Kidney (tissue), 13 donors: ENCODE measurements at regions not wholly inside any gene's neighbourhood (a gene's known extent, or its start where the extent isn't known, plus 50 kb on each side); places are given as distances from the start of the nearest gene placed in this dataset.

Experiments used
- DNase-seq, 5 donors: peaks; one replicate each; pipeline ENCODE4 v3.0.0-alpha.2; 2013 to 2020
- FAIRE-seq: peaks from 2 replicates; lab custom pipeline; 2012; peaks lifted over from hg19 to GRCh38; lab: Jason Lieb, UNC
- H3K27ac ChIP-seq, 2 donors: one replicate each; pipeline ENCODE4 v1.7.0; 2013; ENCODE audit warnings: low read depth in 2 of 2, low read length in 2 of 2, inconsistent platforms in 1 of 2
- H3K27me3 ChIP-seq: one replicate; pipeline ENCODE4 v1.7.1; 2013; ENCODE audit warnings: low read length, inconsistent platforms; ENCODE audit not compliant: control insufficient read depth, insufficient read depth
- H3K36me3 ChIP-seq, 3 donors: one replicate each; pipeline versions ENCODE4 v1.7.0 to v1.7.1; 2013; ENCODE audit warnings: low read length in 3 of 3, control low read depth in 1 of 3, inconsistent platforms in 1 of 3; ENCODE audit not compliant: insufficient read depth in 3 of 3, control insufficient read depth in 2 of 3
- H3K4me1 ChIP-seq, 3 donors: one replicate each; pipeline versions ENCODE4 v1.7.0 to v1.7.1; 2013; ENCODE audit warnings: low read length in 3 of 3, inconsistent platforms in 1 of 3, low read depth in 1 of 3; ENCODE audit not compliant: control insufficient read depth in 2 of 3, insufficient read depth in 2 of 3
- H3K4me3 ChIP-seq, 3 donors: one replicate each; pipeline versions ENCODE4 v1.7.0 to v1.8.1; 2013; ENCODE audit warnings: low read length in 3 of 3, control low read depth in 1 of 3, inconsistent platforms in 1 of 3
- H3K9ac ChIP-seq, 3 donors: one replicate each; pipeline versions ENCODE4 v1.7.0 to v1.7.1; 2013; ENCODE audit warnings: low read length in 3 of 3, control low read depth in 1 of 3, inconsistent platforms in 1 of 3
- H3K9me3 ChIP-seq, 3 donors: one replicate each; pipeline versions ENCODE4 v1.7.0 to v1.7.1; 2013; ENCODE audit warnings: low read length in 3 of 3, control low read depth in 1 of 3, inconsistent platforms in 1 of 3; ENCODE audit not compliant: control insufficient read depth in 2 of 3, insufficient read depth in 1 of 3
- CTCF ChIP-seq: IDR thresholded peaks from 3 replicates; pipeline ENCODE4 v1.5.1; 2012; ENCODE audit warnings: mild to moderate bottlenecking, moderate library complexity, borderline replicate concordance; ENCODE audit not compliant: insufficient read depth; ENCODE audit errors: extremely low read depth
- intact Hi-C: fragments of 100-400 bp; cut with DNase I; formaldehyde crosslinking; loops from one replicate; pipeline ENCODE4 v1.11.1; 2022
- donor health status: control.
- donor health status: control.
- donor health status: control.
- donor health status: control.
- donor health status: control.
- donor health status: DM: yes; HTN: yes; CAD: no.
- donor health status: Normal renal cell carcinoma (clear cell type).

GRCh38 chr10:16105082-16105481, 244.8 kb upstream of the MINDY3 start:
- no peaks in the 10 kb centered on the region for H3K36me3 ChIP-seq
- intact Hi-C loops: no loop called here
- no peaks in the 10 kb centered on the region for H3K4me1 ChIP-seq
- no peak overlapping the region for H3K4me3 ChIP-seq
- H3K27me3 ChIP-seq: no peaks in the 10 kb centered on the region
- no peak for TF ChIP-seq CTCF
- peaks cover 0 to 5% (median 0%) of the 10 kb centered on the region in 3 donors for H3K9me3 ChIP-seq
- no peak overlapping the region for H3K9ac ChIP-seq
- FAIRE-seq (no peak), DNase-seq (no peak)
- no peak overlapping the region for H3K27ac ChIP-seq

- H3K9me3 ChIP-seq: peaks cover 0 to 2% (median 0%) of the 10 kb centered on the region in 3 donors
- no peak overlapping the region for H3K27ac ChIP-seq
- H3K9ac ChIP-seq: no peak overlapping the region
- no peaks in the 10 kb centered on the region for H3K4me1 ChIP-seq
- FAIRE-seq (no peak), DNase-seq (peak in 3 of 5 donors; percentile 9 to 26 (median 20))
- intact Hi-C loops: no loop called here
- H3K4me3 ChIP-seq: no peak overlapping the region
- no peaks in the 10 kb centered on the region for H3K27me3 ChIP-seq
- TF ChIP-seq CTCF: peak; percentile 36
- no peaks in the 10 kb centered on the region for H3K36me3 ChIP-seq
These were observed 256.3 kb upstream of the MINDY3 start for GRCh38 chr10:16116404-16117304.

- intact Hi-C loops: no loop called here
- H3K4me3 ChIP-seq: no peak overlapping the region
- no peak overlapping the region for H3K27ac ChIP-seq
- no peaks in the 10 kb centered on the region for H3K4me1 ChIP-seq
- no peaks in the 10 kb centered on the region for H3K27me3 ChIP-seq
- DNase-seq (no peak), FAIRE-seq (no peak)
- H3K36me3 ChIP-seq: no peaks in the 10 kb centered on the region
- no peak overlapping the region for H3K9ac ChIP-seq
- no peak for TF ChIP-seq CTCF
- H3K9me3 ChIP-seq: peaks cover 0 to 2% (median 0%) of the 10 kb centered on the region in 3 donors
These were observed 257.0 kb upstream of the MINDY3 start for GRCh38 chr10:16117305-16117695.
